ENCODE measurements at regions not wholly inside any gene's neighbourhood (a gene's known extent, or its start where the extent isn't known, plus 50 kb on each side); places are given as distances from the start of the nearest gene placed in this dataset.
"Not testable (repeated sequence)": the region's sequence is repeated elsewhere in the genome, so short reads cannot be mapped to it uniquely, and the experiment has no call there.

- no peak for DNase-seq
These were observed 153.7 kb upstream of the MSX2 start for GRCh38 chr5:174570662-174571061.

- no peak for DNase-seq
These were observed 152.6 kb upstream of the MSX2 start for GRCh38 chr5:174571662-174572397.

GRCh38 chr5:174572591-174572990 lies 151.8 kb upstream of the MSX2 start:
- no peak for DNase-seq

DNA sequence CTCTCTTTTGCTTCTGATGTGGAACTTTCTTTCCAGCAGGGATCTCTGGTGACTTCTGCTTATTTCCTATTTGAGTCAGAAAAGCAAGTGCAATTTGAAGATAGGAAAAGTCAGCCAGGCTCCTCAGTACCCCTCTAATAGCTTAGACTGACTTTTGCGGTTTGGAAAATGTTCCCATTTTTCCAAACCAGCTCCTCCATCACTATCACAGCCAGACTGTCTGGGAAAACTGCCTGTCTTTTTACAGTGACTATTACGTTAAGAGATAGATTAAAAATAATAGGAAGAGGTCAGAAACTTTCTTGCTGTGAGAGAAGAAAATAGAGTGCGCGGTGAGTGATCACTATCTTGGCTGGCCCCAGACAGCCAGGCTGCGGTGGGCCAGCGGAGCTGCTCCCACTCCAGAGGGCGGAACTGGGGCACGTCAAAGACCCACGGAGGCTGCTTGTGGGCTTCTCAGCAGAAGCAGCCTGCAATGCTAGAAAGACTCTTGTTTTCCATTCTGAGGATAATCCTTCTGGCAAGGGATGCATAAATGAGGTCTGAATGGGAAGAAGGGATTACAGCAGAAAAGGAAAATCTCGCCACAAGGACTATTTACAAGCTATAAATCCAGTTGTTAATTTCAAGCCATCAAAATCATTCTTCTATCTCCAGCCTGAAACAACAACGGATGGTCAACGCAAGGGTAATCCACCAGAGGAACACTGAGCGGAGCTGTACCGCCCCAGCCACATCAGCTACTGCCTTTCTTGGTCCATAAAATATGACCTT lies 151.0 kb upstream of the MSX2 start:
- DNase-seq: no peak

DNA sequence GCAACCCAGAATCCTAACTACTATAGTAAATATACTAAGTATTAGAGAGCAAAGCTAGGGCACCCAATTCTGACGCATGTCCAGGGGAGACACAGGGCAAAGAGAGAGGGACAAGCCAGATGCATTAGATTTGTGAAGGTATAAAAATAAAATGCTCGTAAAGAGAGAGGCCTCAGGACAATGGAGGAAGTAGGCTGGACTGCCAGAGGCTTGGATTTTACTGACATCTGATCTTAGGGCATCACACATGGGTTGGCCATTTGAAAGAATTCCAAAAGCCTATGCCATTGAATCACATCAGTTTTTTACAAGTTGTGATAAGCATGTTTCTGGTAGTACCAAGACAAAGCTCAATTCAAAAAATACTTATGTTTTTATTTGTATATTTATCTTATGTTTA lies 149.3 kb upstream of the MSX2 start:
- DNase-seq: no peak

GRCh38 chr5:174576042-174576441 lies 148.3 kb upstream of the MSX2 start:
- no peak for DNase-seq

DNA sequence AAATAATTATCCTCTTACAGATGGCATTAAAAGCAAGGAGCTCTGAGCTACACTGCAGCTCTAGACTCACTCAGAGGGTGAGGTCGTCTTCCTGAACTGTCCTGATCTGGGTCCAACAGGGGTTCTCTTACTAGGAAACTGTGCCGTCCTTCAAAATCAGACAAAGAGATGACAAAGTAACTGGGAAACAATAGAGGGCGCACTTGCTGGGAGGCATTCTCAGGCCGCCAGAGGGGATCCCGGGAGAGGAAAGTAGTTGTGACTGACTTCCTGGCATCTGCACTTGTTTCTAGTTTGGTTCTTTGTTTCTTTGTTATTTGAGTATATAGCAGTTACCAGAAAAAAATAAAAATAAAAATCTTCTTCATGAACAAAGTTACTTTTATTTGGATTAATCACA lies 142.9 kb upstream of the MSX2 start:
- DNase-seq: peak; percentile 9

- no peak for DNase-seq
These were observed 142.5 kb upstream of the MSX2 start for GRCh38 chr5:174581894-174582293.

DNA sequence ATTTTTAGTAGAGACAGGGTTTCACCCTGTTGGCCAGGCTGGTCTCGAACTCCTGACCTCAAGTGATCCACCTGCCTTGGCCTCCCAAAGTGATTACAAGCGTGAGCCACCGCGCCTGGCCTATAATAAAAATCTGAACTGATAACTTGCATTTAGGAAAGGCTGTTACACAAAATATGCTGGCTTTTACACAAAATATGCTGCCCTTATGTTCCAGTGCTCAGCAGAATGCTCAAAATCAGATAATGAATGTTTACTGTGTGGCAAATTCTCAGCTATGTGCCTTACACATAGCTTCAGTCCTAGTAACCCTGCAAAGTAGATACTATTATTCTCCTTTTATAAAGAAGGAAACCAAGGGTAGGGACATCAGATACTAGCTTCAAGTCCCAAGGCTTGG lies 141.3 kb upstream of the MSX2 start:
- DNase-seq: no peak

- no peak for DNase-seq
These were observed 138.9 kb upstream of the MSX2 start for GRCh38 chr5:174585472-174585871.

- DNase-seq: not testable (repeated sequence)
These were observed 138.2 kb upstream of the MSX2 start for GRCh38 chr5:174586163-174586562.

GRCh38 chr5:174589011-174589410 lies 135.4 kb upstream of the MSX2 start:
- DNase-seq: no peak

GRCh38 chr5:174589599-174589998 lies 134.8 kb upstream of the MSX2 start:
- no peak for DNase-seq

DNA sequence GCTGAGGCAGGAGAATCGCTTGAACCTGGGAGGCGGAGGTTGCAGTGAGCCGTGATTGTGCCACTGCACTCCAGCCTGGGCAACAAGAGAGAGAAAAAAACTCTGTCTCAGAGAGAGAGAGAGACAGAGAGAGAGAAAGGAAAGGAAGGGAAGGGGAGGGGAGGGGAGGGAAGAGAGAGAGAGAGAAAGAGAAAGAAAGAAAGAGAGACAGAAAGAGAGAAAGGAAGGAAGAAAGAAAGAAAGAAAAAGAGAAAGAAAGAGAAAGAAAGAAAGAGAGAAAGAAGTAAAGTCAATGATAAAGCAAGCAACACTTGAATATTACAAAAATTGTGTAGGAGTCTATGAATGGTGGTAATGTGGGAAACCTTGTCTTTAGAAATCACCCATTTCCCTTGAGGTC lies 133.6 kb upstream of the MSX2 start:
- no peak for DNase-seq

DNA sequence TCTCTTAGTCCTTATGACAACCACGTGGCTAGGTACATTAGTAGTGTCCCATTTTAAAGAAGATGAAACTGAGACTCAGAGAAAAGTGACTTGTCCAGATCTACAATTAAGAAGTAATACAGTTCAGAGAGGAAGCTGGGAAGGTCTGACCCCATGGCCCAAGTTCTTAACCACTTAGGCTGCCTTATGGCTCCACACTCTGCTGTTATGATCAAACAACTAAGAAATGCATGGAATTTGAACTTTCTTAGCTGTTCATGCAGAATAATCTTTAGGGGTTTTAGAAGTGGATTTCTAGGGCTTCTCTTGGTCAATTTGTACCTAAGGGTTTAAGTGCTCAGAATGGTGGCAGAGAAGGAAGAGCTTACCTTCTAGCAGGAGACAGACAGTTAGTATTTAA lies 128.0 kb upstream of the MSX2 start:
- no peak for DNase-seq

DNA sequence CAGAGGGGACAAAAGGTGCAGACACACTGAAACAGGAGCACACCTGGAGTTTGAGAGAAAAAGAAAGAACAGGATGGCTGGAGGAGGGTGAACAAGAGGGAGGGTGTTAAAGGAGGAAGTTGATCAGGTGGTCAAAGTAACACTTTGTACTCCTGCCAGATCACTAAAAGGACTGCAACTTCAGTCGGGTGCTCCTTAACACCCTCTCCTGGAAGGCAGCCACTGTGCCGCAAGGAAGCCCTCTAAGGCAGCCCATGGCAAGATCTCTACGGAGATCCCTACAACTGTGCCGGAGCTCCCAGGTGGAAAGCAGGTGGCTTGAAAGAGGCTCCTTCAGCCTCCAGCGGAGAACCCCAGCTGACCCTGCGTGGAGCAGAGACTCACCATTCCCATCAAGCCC lies 124.4 kb upstream of the MSX2 start:
- DNase-seq: no peak

DNA sequence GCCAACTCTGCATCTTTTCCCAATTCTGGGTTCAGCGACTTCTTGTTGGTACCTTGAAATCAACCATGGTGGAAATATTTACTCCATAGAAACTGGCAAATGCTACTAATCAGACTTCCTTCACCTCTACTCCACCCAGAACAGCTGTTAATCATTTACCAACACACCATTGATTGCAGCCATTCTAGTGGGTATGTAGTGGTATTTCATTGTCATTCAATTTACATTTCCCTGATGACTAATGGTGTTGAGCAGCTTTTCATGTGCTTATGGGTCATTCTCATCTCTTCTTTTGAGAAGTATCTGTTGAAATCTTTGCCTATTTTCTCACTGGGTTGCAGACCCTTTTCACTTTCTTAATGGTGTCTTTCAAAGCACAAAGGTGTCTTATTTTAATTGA lies 122.4 kb upstream of the MSX2 start:
- DNase-seq: peak; percentile 54

GRCh38 chr5:174606153-174606552 lies 118.2 kb upstream of the MSX2 start:
- DNase-seq: no peak

DNA sequence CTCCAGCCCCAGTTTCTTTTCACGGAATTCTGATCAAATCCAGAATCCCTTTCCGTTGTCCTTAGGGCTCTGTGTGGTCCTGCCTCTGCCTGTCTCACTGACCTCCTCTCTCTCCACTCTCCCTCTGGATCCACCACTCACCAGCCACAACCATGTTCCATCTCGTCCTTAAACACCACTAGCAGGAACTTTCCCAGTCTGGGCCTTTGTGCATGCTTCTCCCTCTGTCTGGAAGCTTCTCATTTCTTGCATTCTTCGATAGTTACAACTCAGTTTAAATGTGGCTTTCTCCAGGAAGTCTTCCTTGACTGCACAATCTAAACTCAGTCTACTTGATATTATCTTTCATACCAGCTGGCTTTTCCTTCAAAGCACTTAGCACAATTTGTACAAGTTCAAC lies 117.7 kb upstream of the MSX2 start:
- no peak for DNase-seq

DNA sequence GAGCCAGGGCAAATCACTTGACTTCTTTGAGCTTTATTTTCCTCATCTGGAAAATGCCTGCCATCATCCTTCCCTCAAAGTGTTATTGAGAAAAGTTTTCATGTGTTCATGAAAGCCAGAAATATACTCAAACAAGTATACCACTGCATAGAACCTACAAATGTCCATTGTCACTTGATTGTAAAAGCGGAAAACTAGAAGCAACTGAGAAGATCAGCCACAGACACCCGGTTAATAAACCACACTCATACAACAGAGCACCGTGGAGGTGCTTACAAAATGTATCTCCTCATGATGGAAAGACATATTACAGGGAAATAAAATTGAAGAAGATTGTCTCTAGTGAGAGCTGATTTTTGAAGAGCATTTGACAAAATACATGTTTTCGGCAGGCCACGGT lies 117.2 kb upstream of the MSX2 start:
- no peak for DNase-seq

DNA sequence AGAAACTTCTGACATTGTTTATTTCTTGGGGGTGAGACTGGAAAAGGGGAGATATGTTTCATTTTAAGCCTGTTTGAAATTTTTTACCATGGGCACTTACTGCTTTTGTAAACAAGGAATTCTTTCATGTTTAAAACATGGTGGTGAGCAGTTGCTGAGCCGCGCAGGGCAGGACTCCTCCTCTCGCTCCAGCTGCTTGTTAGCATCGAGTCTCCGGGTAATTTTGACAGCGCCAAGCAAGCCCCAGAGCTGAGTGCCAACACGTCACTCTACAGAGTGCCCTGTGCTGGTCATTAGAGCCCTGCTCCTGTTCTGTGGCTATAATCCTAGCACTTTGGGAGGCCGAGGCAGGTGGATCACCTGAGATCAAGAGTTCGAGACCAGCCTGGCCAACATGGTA lies 116.5 kb upstream of the MSX2 start:
- DNase-seq: no peak

DNA sequence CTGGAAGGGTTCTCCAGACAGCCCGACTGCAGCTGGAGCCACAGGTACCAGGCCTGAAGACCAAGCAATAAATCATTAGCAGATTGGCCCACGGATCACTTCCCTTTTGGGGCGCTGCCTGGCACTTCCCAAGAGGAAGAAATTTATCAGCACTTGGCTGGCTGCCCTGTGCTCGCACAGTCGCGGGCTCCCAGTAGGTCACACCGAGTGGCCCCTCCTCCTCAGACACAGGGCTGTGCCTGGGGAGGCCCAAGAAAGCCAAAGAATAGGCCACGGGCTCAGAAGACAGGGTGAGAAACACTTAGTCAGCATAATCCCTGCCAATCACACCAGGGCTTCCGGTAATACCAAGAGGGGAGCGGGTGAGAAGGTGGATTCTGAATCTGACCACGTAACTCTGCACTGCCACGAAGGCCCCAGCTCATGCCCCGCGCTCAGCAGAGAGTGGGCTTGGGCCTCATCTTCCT lies 115.7 kb upstream of the MSX2 start:
- peak; percentile 78 for DNase-seq

DNA sequence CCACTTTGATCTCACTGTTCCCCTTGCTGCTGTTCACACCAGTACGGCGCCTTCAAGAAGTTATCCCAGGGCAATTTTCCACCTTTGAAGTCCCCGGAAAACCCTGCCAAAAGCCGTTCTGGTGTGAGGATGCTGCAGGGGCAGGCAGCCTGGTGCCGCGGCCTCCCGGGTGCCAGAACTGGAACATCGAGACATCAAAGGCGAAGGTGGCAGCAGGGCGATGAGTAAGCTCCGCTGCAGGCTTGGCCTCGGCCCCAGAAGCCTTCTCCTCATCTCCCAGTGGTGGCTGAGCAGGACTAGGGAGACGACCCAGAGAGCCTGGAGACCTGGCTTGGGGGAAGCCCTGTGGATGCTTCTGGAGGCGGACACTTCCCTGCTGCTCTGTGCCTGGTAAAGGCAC lies 115.3 kb upstream of the MSX2 start:
- no peak for DNase-seq

GRCh38 chr5:174610968-174611367 lies 113.4 kb upstream of the MSX2 start:
- DNase-seq: no peak

- no peak for DNase-seq
These were observed 111.7 kb upstream of the MSX2 start for GRCh38 chr5:174612686-174613085.
